GM18526 (cell line): ENCODE measurements at regions not wholly inside any gene's neighbourhood (a gene's known extent, or its start where the extent isn't known, plus 50 kb on each side); places are given as distances from the start of the nearest gene placed in this dataset.

Experiments
- POLR2A ChIP-seq: IDR thresholded peaks from 3 replicates; pipeline ENCODE4 v1.6.1; 2011; ENCODE audit not compliant: insufficient read length; ENCODE audit errors: extremely low read depth

- no peak for TF ChIP-seq POLR2A
Measured at GRCh38 chr2:59851836-59852475, 701.5 kb downstream of the BCL11A start.

- no peak for TF ChIP-seq POLR2A
Measured at GRCh38 chr2:59850554-59850953, 702.9 kb downstream of the BCL11A start.

DNA sequence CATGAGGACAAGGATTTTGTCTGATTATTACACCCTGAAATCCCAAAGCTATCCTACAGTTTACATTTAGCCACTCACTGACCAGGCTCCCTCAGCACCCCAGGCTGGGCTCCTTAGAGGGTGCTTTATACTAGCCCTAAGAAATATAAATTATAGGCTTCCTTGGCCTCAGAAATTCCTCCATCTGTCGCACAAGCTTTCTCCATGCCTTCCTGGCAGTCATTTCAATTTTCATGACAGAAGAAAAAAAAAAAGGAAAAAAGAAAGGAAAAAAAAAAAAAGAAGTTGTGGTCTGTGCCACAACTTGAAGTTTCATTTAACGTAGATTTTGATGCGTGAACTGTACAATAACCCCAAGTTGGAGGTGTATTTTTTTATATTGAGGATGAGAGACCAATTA is 719.5 kb downstream of the BCL11A start:
- no peak for TF ChIP-seq POLR2A

DNA sequence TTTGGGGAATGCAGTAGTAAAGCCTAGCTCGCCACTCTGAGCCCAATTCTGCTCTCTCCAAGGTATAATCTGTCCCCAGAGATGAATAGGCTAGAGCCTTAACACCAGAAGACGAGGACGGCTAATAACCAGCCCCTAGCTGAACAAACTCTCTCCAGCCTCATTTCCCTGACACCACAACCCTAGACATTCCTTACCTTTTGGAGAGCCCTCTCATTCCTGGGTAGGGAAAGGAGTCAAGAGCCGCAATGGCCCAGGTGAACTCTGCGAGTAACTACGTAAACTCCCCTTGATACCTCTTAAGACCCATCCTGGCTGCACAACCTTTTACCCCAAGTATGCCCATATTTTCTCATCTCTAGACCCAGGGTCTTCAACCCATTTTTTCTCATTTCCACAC is 722.9 kb downstream of the BCL11A start:
- no peak for TF ChIP-seq POLR2A

- no peak for TF ChIP-seq POLR2A
Measured at GRCh38 chr2:59827677-59828076, 725.8 kb downstream of the BCL11A start.

- no peak for TF ChIP-seq POLR2A
Measured at GRCh38 chr2:59826177-59826576, 727.3 kb downstream of the BCL11A start.

DNA sequence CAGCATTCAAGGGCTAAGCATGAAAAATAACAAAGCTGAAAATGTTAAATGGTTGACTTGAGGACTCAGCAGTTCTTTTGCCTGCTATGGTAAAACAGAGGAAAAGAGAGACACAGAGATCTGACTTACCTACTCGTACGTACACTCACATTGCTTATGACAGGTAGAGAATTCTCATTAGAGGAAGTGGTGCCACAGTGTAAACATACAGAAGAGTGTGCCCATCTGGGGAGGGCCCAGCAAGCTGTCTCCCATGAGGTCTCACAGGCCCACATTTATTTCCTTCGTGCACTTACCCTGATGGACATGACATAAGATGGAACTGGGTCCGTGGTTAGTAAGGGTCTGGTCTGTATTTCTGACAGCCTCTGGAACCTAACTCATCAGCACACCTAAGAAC is 729.1 kb downstream of the BCL11A start:
- TF ChIP-seq POLR2A, result no peak

- TF ChIP-seq POLR2A, result no peak
Measured at GRCh38 chr2:59816075-59816474, 737.4 kb downstream of the BCL11A start.

DNA sequence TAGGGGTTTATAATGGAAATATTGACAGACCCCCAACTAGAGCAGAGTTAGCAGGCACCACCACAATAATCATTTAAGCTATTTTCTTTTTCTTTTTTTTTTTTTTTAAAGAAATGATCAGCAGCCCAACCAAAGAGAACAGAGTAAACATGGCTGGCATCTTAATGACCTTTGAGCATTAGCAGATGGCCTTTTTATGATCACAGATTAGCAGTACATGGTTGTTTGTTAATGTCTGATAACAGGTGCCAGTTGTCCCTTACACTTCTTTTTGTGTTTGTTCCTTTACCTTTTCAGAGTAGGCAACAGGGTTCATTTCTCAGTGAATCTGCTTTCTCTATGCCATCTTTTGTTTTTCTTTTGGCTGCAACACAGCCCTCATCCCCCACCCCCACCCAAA is 747.0 kb downstream of the BCL11A start:
- no peak for TF ChIP-seq POLR2A

- TF ChIP-seq POLR2A, result no peak
Measured at GRCh38 chr2:59804732-59805131, 748.7 kb downstream of the BCL11A start.

DNA sequence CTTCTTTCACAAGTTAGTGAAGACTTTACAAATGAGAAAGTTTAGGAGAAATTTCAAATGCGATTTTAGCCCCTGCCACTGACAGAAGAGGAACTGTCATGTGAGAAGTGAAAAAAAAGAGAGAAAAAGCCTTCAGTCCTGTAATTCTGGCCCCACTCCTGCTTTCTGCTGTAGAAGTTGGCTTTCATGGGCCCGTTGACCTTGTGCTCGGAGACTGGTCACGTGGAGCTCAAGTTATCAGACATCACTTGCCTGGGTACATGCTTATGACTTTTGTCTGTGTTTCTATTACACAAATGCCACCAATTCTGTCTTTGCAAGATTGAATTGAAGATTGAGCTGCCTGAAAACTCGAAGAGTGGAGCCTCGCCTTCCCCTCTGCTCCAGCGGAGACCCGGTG is 749.9 kb downstream of the BCL11A start:
- TF ChIP-seq POLR2A, result no peak

GRCh38 chr2:59798687-59799232 is 754.7 kb downstream of the BCL11A start:
- TF ChIP-seq POLR2A, result no peak

DNA sequence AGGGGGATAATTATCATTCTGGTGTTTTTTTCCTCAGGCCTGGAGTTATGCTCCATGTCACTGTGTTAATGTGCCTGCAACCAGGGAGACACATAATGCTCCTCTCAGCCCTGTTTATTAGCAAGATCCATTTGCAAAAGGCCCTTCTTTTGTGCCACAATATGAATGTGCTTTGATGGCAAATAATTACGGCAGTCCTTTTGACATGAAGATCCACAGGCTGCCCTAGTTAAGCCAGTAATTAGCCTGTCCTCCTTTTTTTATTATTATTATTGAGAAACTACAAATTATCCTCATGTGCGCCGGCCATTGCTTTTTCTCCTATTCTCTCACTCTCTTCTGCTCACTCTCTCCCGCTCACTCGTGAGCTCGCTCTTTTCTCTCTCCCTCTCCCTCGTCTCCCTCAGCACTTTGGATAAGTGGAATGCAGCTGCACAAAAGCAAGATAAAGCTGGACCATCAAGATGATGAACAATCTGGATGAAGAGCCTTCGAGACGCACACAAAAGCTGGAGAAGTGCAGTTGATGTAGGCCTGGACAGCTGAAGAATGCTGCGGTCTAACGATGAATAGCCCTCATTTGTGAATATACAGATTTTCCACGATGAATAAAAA is 762.3 kb downstream of the BCL11A start:
- TF ChIP-seq POLR2A, result no peak

DNA sequence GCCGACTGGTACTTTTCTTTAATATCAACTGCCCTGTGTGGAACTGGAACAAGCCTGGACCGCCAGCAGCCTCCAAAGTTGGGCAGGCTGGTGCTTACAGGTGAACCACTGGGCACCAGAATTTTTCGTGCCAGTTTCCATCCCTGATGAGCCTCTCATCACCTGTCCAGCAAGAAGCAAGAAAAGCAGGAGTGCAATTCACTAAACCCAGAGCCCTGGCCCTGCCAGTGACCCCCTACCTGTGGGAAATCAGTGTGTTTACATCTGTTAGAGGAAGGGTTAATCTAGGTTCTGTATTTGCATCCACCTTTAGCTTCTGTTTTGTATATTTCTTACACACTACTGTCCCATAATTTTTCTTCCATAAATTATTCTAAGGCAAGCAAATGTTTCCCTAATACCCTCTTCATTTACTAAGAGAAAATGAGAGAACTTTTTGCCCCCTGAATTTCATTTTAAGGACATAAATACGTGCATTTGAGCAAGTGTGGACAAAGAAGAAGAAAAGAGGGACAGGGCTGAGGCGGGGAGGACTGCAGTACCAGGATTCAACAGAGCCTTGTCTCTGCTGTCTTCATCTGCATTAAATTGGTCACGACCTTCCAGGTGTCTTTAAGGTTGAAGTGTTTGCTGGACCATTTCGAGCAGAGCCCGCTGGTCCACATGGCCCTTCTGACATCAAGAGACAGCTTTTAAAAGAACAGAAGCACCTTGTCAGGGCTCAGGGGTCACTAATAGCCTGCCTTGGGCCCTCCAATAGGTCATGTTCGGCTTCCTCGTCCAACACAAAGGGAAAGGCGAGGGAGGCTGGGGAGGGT is 763.1 kb downstream of the BCL11A start:
- TF ChIP-seq POLR2A, result no peak

DNA sequence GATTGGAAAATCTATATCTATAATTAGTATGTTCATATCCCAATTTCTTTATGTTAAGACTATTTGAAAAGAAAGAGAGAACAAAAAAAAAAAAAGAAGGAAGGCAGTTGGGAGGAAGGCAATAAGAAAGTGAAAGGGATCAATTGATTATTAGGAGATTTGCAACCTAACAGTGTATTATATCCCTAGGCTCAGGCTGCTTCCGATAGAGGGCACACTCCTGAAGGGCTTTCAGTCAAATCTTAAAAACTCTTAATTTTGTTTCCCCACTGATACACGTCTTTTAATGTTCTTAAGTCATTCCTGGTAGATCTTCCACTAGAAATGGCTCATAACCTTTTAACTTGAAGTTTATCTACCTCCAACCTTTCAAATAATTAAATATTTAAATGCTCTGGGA is 763.9 kb downstream of the BCL11A start:
- TF ChIP-seq POLR2A, result no peak

DNA sequence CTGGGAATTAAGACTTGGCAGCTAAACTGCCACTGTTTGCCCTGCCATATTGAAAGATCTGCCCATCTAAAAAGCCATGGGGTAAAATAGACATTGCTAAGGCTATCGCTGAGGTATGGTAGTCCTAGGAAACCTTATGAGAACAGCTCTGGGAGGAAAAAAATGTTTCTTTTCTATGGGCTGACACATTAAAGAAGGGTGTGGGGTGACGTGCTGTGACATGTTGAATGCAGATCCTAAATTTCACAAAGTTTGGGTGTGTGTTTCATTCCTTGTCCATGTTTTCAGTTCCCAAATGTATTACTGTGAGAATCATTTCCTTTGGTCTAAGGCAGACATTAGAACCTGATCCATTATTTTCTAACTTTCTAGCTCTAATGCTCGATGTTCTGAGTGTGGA is 766.4 kb downstream of the BCL11A start:
- no peak for TF ChIP-seq POLR2A
